Stomach (tissue), 4 donors: ENCODE measurements at regions not wholly inside any gene's neighbourhood (a gene's known extent, or its start where the extent isn't known, plus 50 kb on each side); places are given as distances from the start of the nearest gene placed in this dataset.
"Not testable (repeated sequence)": the region's sequence is repeated elsewhere in the genome, so short reads cannot be mapped to it uniquely, and the experiment has no call there.

ENCODE experiments used
- CTCF ChIP-seq, 7 experiments: fragments of 450-650 bp in 4 of 7; fragments of 200-600 bp in 3 of 7; sonication (generic) in 3 of 7; IDR thresholded peaks; one replicate each; pipeline ENCODE4 v1.5.1; 2016 to 2019; ENCODE audit warnings: antibody characterized with exemption in 7 of 7, control low read depth in 2 of 7, mild to moderate bottlenecking in 1 of 7
- EP300 ChIP-seq: sonication (generic); formaldehyde crosslinking; IDR thresholded peaks from one replicate; pipeline ENCODE4 v1.6.1; 2017; ENCODE audit warnings: antibody characterized with exemption
- POLR2A ChIP-seq, 4 donors: fragments of 450-650 bp; IDR thresholded peaks; one replicate each; pipeline ENCODE4 v1.6.1; 2016; ENCODE audit warnings: antibody characterized with exemption in 4 of 4, control low read depth in 2 of 4, mild to moderate bottlenecking in 1 of 4, moderate library complexity in 1 of 4

- not testable (repeated sequence) for TF ChIP-seq EP300; CTCF (IDR thresholded peaks at IDR 0.05); POLR2A (IDR thresholded peaks at IDR 0.05)
These were observed 126.5 kb upstream of the VOPP1 start for GRCh38 chr7:55698607-55699449.
